Fibroblast of the aortic adventitia (primary cell): ENCODE measurements at regions not wholly inside any gene's neighbourhood (a gene's known extent, or its start where the extent isn't known, plus 50 kb on each side); places are given as distances from the start of the nearest gene placed in this dataset.

Experiments
- DNase-seq: peaks from one replicate; pipeline ENCODE4 v3.0.0-alpha.2; 2010; ENCODE audit warnings: low read depth
- H3K4me3 ChIP-seq: 2 replicates; pipeline ENCODE4 v1.5.1; 2011; ENCODE audit warnings: low read depth, mild to moderate bottlenecking, control low read depth, low read length, moderate library complexity
- TF ChIP-seq, protein P1 (sequence below): IDR thresholded peaks from 2 replicates; pipeline ENCODE4 v1.5.1; 2011; ENCODE audit warnings: mild to moderate bottlenecking, low read length, control low read depth, inconsistent platforms; ENCODE audit not compliant: insufficient read depth

GRCh38 chr6:3644739-3645012 is 106.8 kb downstream of the PXDC1 start:
- no peak overlapping the region for H3K4me3 ChIP-seq
- TF ChIP-seq, protein P1, sequence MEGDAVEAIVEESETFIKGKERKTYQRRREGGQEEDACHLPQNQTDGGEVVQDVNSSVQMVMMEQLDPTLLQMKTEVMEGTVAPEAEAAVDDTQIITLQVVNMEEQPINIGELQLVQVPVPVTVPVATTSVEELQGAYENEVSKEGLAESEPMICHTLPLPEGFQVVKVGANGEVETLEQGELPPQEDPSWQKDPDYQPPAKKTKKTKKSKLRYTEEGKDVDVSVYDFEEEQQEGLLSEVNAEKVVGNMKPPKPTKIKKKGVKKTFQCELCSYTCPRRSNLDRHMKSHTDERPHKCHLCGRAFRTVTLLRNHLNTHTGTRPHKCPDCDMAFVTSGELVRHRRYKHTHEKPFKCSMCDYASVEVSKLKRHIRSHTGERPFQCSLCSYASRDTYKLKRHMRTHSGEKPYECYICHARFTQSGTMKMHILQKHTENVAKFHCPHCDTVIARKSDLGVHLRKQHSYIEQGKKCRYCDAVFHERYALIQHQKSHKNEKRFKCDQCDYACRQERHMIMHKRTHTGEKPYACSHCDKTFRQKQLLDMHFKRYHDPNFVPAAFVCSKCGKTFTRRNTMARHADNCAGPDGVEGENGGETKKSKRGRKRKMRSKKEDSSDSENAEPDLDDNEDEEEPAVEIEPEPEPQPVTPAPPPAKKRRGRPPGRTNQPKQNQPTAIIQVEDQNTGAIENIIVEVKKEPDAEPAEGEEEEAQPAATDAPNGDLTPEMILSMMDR: no peak
- DNase-seq: no peak

DNA sequence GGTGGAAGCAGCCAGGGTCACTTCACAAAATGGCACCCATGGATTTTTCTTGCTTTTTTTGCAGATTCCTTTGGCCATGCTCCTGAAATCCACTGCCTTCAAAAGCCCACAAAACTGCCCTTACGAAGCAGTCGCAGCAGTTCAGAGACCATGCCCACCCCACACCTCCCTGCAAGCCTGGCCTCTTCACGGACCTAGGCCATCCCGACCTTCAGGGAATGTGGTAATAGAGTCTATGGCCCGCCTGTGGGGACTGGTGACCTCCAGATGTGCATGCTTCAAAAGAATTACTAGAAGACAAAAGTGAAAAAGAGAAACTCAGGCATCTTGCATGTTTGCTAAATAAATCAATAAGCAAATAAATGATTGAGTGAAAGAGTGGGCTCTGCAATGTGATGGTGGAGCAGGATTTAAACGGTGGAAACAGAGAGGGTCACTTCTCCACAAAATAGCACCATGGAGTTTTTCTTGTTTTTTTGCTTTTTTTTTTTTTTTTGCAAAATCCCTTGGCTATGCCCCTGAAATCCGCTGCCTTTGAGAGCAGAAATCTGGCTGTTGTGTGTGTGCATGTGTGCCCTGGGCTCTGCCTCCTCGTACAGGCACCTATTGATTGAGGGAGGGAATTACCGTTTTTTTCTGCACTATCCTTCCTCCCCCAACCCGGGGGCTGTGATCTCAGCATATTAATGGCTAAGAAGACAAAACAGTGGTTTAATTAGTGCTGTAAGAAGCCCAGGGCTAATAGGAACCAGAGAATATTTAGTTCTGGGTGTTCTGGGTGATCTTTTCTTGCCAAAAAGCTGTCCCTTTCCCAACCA is 107.4 kb downstream of the PXDC1 start:
- TF ChIP-seq, protein P1: no peak
- no peak overlapping the region for H3K4me3 ChIP-seq
- no peak for DNase-seq

GRCh38 chr6:3640868-3641267 is 110.6 kb downstream of the PXDC1 start:
- no peak overlapping the region for H3K4me3 ChIP-seq
- DNase-seq: no peak
- TF ChIP-seq, protein P1: no peak

- no peak for DNase-seq
- no peak overlapping the region for H3K4me3 ChIP-seq
- TF ChIP-seq, protein P1: no peak
These were observed 112.9 kb downstream of the PXDC1 start for GRCh38 chr6:3638662-3639061.

DNA sequence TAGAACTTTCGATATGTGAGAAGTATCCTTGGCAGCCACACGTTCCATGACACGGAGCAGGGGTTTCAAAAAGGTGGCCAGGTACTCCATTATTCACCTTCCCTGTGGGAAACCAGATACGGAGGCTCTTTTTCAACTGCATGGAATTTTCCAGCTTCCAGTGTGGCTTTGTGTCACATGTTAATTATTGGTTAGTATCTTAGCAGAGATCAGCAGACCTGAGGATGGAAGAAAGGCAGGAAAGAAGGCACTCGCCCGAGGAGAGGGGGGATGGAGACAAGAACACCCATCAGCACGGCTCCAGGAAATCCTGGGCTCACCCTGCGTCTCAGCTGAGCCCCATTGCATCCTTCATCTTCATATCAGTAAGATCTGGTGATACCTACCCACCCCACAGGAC is 115.5 kb downstream of the PXDC1 start:
- no peak for DNase-seq
- TF ChIP-seq, protein P1: no peak
- no peak overlapping the region for H3K4me3 ChIP-seq

DNA sequence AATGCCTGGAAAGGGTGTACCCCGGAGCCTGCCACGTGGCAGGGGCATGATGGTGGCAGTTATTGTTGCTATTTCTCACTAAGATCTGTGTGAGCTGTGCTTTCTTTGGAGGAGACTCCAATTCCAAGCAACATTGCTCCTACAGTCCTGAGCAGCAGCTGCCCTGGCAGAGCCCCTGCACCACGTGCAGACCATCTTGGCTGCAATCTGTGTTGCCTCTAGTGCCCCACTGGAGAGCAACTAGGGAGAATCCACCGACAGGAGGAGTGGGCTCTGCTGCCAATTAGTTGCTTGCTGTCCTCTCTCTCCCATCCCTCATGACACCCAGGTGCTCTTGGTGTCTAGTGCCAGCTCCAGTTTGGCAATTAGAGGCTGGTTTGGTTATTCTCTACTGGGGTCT is 116.0 kb downstream of the PXDC1 start:
- H3K4me3 ChIP-seq: no peak overlapping the region
- DNase-seq: no peak
- TF ChIP-seq, protein P1: no peak

DNA sequence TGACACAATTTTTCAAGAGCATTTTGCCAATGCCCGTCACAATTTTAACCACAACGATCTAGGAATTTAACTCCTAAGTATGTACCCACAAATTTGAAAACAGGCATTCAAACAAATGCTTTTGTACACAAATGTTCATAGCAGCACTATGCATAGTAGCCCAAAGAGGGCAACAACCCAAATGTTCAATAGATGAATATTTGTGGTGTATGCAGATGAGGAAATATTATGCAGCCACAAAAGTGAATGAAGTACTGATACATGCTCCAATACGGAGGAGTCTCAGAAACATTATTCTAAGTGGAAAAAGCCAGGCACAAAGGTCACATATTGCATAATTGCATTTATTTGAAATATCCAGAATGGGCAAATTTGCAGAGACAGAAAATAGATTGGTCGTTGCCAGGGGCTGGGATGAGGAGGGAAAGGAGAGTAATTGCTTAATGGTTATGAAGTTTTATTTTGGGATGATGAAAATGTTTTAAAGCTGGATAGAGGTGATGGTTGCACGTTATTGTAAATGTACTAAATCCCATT is 117.2 kb downstream of the PXDC1 start:
- H3K4me3 ChIP-seq: no peak overlapping the region
- TF ChIP-seq, protein P1: no peak
- no peak for DNase-seq
